ENCODE measurements at regions not wholly inside any gene's neighbourhood (a gene's known extent, or its start where the extent isn't known, plus 50 kb on each side); places are given as distances from the start of the nearest gene placed in this dataset.

- no peak for TF ChIP-seq ZFP30 (CRISPR knock-in tag; IDR thresholded peaks at IDR 0.05)
- no peak for TF ChIP-seq OSR1 (CRISPR knock-in tag; IDR thresholded peaks at IDR 0.05)
- TF ChIP-seq, protein P1, sequence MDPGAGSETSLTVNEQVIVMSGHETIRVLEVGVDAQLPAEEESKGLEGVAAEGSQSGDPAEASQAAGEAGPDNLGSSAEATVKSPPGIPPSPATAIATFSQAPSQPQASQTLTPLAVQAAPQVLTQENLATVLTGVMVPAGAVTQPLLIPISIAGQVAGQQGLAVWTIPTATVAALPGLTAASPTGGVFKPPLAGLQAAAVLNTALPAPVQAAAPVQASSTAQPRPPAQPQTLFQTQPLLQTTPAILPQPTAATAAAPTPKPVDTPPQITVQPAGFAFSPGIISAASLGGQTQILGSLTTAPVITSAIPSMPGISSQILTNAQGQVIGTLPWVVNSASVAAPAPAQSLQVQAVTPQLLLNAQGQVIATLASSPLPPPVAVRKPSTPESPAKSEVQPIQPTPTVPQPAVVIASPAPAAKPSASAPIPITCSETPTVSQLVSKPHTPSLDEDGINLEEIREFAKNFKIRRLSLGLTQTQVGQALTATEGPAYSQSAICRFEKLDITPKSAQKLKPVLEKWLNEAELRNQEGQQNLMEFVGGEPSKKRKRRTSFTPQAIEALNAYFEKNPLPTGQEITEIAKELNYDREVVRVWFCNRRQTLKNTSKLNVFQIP (CRISPR knock-in tag; IDR thresholded peaks at IDR 0.05; ENCODE audit: borderline replicate concordance, low read depth) = no peak
Observed at GRCh38 chr22:49103314-49104059, 724.2 kb downstream of the BRD1 start (continued).

GRCh38 chr22:49102367-49102766 lies 725.3 kb downstream of the BRD1 start:
- ATAC-seq = no peak
- TF ChIP-seq, protein P2, sequence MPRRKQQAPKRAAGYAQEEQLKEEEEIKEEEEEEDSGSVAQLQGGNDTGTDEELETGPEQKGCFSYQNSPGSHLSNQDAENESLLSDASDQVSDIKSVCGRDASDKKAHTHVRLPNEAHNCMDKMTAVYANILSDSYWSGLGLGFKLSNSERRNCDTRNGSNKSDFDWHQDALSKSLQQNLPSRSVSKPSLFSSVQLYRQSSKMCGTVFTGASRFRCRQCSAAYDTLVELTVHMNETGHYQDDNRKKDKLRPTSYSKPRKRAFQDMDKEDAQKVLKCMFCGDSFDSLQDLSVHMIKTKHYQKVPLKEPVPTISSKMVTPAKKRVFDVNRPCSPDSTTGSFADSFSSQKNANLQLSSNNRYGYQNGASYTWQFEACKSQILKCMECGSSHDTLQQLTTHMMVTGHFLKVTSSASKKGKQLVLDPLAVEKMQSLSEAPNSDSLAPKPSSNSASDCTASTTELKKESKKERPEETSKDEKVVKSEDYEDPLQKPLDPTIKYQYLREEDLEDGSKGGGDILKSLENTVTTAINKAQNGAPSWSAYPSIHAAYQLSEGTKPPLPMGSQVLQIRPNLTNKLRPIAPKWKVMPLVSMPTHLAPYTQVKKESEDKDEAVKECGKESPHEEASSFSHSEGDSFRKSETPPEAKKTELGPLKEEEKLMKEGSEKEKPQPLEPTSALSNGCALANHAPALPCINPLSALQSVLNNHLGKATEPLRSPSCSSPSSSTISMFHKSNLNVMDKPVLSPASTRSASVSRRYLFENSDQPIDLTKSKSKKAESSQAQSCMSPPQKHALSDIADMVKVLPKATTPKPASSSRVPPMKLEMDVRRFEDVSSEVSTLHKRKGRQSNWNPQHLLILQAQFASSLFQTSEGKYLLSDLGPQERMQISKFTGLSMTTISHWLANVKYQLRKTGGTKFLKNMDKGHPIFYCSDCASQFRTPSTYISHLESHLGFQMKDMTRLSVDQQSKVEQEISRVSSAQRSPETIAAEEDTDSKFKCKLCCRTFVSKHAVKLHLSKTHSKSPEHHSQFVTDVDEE (CRISPR knock-in tag; IDR thresholded peaks at IDR 0.05) = no peak
- TF ChIP-seq ZNF8 (CRISPR knock-in tag; IDR thresholded peaks at IDR 0.05) = no peak
- no peak for TF ChIP-seq CREB5 (CRISPR knock-in tag; IDR thresholded peaks at IDR 0.05; ENCODE audit: low read depth)

DNA sequence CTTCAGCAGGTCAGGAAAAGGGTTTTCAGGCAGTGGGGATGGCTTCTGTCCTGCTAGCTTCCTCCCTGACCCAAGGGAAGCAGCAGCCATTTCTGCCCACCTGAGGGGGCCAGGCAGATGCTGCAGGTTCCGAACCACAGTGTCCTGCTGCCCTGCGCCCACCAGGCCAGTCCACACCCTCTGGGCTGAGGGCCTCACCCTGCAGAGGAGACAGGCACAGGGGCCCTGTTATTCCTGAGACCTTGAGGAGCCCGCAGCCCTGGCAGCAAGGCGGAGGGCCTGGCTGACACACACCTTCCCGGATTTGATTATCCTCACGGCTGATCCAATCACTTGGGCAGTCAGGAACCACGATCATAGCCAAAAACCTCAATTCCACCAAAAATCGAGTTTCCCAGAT lies 725.8 kb downstream of the BRD1 start:
- no peak for TF ChIP-seq BACH2 (CRISPR knock-in tag; IDR thresholded peaks at IDR 0.05; ENCODE audit: borderline replicate concordance)
- no peak for TF ChIP-seq ISL1 (CRISPR knock-in tag; IDR thresholded peaks at IDR 0.05)
- TF ChIP-seq ZNF70 (CRISPR knock-in tag; IDR thresholded peaks at IDR 0.05) = no peak
- TF ChIP-seq OSR1 (CRISPR knock-in tag; IDR thresholded peaks at IDR 0.05) = no peak
- TF ChIP-seq ZFP3 (CRISPR knock-in tag; IDR thresholded peaks at IDR 0.05) = no peak
- no peak for TF ChIP-seq RARB (CRISPR knock-in tag; IDR thresholded peaks at IDR 0.05)
- no peak for TF ChIP-seq ZNF8 (CRISPR knock-in tag; IDR thresholded peaks at IDR 0.05)
- ATAC-seq = no peak

GRCh38 chr22:49101225-49101624 lies 726.4 kb downstream of the BRD1 start:
- no peak for TF ChIP-seq CREB5 (CRISPR knock-in tag; IDR thresholded peaks at IDR 0.05; ENCODE audit: low read depth)
- TF ChIP-seq, protein P1 (CRISPR knock-in tag; IDR thresholded peaks at IDR 0.05; ENCODE audit: borderline replicate concordance, low read depth) = no peak
- TF ChIP-seq, protein P3, sequence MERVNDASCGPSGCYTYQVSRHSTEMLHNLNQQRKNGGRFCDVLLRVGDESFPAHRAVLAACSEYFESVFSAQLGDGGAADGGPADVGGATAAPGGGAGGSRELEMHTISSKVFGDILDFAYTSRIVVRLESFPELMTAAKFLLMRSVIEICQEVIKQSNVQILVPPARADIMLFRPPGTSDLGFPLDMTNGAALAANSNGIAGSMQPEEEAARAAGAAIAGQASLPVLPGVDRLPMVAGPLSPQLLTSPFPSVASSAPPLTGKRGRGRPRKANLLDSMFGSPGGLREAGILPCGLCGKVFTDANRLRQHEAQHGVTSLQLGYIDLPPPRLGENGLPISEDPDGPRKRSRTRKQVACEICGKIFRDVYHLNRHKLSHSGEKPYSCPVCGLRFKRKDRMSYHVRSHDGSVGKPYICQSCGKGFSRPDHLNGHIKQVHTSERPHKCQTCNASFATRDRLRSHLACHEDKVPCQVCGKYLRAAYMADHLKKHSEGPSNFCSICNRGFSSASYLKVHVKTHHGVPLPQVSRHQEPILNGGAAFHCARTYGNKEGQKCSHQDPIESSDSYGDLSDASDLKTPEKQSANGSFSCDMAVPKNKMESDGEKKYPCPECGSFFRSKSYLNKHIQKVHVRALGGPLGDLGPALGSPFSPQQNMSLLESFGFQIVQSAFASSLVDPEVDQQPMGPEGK (CRISPR knock-in tag; IDR thresholded peaks at IDR 0.05; ENCODE audit: borderline replicate concordance) = no peak
- no peak for TF ChIP-seq PPARA (CRISPR knock-in tag; IDR thresholded peaks at IDR 0.05; ENCODE audit: borderline replicate concordance)
- no peak for TF ChIP-seq ZFP30 (CRISPR knock-in tag; IDR thresholded peaks at IDR 0.05)
- no peak for TF ChIP-seq GLIS3 (CRISPR knock-in tag; IDR thresholded peaks at IDR 0.05)
- TF ChIP-seq CSDC2 (CRISPR knock-in tag; IDR thresholded peaks at IDR 0.05) = no peak
- no peak for TF ChIP-seq ZNF70 (CRISPR knock-in tag; IDR thresholded peaks at IDR 0.05)
- no peak for TF ChIP-seq OSR1 (CRISPR knock-in tag; IDR thresholded peaks at IDR 0.05)
- no peak for TF ChIP-seq ZNF8 (CRISPR knock-in tag; IDR thresholded peaks at IDR 0.05)
- TF ChIP-seq SNAI2 (CRISPR knock-in tag; IDR thresholded peaks at IDR 0.05) = no peak

More at GRCh38 chr22:49101225-49101624, 726.4 kb downstream of the BRD1 start:
- ATAC-seq = no peak

All from SK-N-SH treated with all-trans-retinoic acid at 6 μM for 48 hours (cell line).